Mesenchymal stem cell (in vitro differentiated cells and primary cell): ENCODE measurements at regions not wholly inside any gene's neighbourhood (a gene's known extent, or its start where the extent isn't known, plus 50 kb on each side); places are given as distances from the start of the nearest gene placed in this dataset.

Experiments used
- DNase-seq: peaks from one replicate; pipeline ENCODE4 v3.0.0-alpha.2; 2013
- H2AFZ ChIP-seq: one replicate; pipeline ENCODE4 v1.6.1; 2013; ENCODE audit warnings: low read depth, mild to moderate bottlenecking, control low read depth, inconsistent platforms, low read length, moderate library complexity
- H2AK5ac ChIP-seq: 2 replicates; pipeline ENCODE4 v1.6.1; 2013; ENCODE audit warnings: low read length, moderate library complexity, mild to moderate bottlenecking, inconsistent platforms; ENCODE audit not compliant: severe bottlenecking
- H2BK120ac ChIP-seq: one replicate; pipeline ENCODE4 v1.6.1; 2013; ENCODE audit warnings: low read depth, mild to moderate bottlenecking, inconsistent platforms, low read length, moderate library complexity
- H2BK12ac ChIP-seq, 2 experiments: one replicate each; pipeline ENCODE4 v1.6.1; 2013; ENCODE audit warnings: inconsistent platforms in 2 of 2, low read length in 2 of 2, mild to moderate bottlenecking in 2 of 2, moderate library complexity in 2 of 2, control low read depth in 1 of 2
- H2BK15ac ChIP-seq: one replicate; pipeline ENCODE4 v1.6.1; 2013; ENCODE audit warnings: mild to moderate bottlenecking, low read depth, inconsistent platforms; ENCODE audit not compliant: poor library complexity, severe bottlenecking
- H2BK5ac ChIP-seq: 2 replicates; pipeline ENCODE4 v1.6.1; 2013; ENCODE audit warnings: low read depth, mild to moderate bottlenecking, low read length, control low read depth, inconsistent platforms; ENCODE audit not compliant: poor library complexity, severe bottlenecking
- H3K14ac ChIP-seq, 2 experiments: one replicate each; pipeline ENCODE4 v1.6.1; 2013; ENCODE audit warnings: inconsistent platforms in 2 of 2, low read length in 2 of 2, control low read depth in 1 of 2, mild to moderate bottlenecking in 1 of 2, moderate library complexity in 1 of 2
- H3K18ac ChIP-seq, 2 experiments: one replicate each; pipeline ENCODE4 v1.6.1; 2013; ENCODE audit warnings: inconsistent platforms in 2 of 2, low read length in 2 of 2, control low read depth in 1 of 2, low read depth in 1 of 2, mild to moderate bottlenecking in 1 of 2
- H3K23ac ChIP-seq, 2 experiments: one replicate each; pipeline ENCODE4 v1.6.1; 2013; ENCODE audit warnings: inconsistent platforms in 2 of 2, low read length in 2 of 2, mild to moderate bottlenecking in 2 of 2, moderate library complexity in 2 of 2, control low read depth in 1 of 2
- H3K27ac ChIP-seq: 2 replicates; pipeline ENCODE4 v1.5.1; 2013; ENCODE audit warnings: mild to moderate bottlenecking, moderate library complexity, low read length, control low read depth, inconsistent platforms; ENCODE audit not compliant: poor library complexity, severe bottlenecking
- H3K27me3 ChIP-seq, 2 experiments: 2 replicates each; pipeline versions ENCODE4 v1.6.1 to v1.7.0; 2013; ENCODE audit warnings: low read length in 2 of 2, mild to moderate bottlenecking in 2 of 2, moderate library complexity in 2 of 2, control low read depth in 1 of 2, inconsistent platforms in 1 of 2; ENCODE audit not compliant: control insufficient read depth in 1 of 2, insufficient read depth in 1 of 2
- H3K36me3 ChIP-seq, 2 experiments: 2 replicates each; pipeline versions ENCODE4 v1.6.1 to v1.7.0; 2013; ENCODE audit warnings: low read length in 2 of 2, control low read depth in 1 of 2, inconsistent platforms in 1 of 2, low read depth in 1 of 2, mild to moderate bottlenecking in 1 of 2; ENCODE audit not compliant: insufficient read depth in 2 of 2, control insufficient read depth in 1 of 2
- H3K4ac ChIP-seq, 2 experiments: one replicate each; pipeline ENCODE4 v1.6.1; 2013; ENCODE audit warnings: inconsistent platforms in 2 of 2, low read length in 2 of 2, mild to moderate bottlenecking in 2 of 2, moderate library complexity in 2 of 2, control low read depth in 1 of 2, low read depth in 1 of 2
- H3K4me1 ChIP-seq: 2 replicates; pipeline ENCODE4 v1.6.1; 2013; ENCODE audit warnings: low read depth, low read length, control low read depth; ENCODE audit not compliant: control insufficient read depth, insufficient read depth
- H3K4me2 ChIP-seq: 2 replicates; pipeline ENCODE4 v1.6.1; 2013; ENCODE audit warnings: low read length, mild to moderate bottlenecking, inconsistent platforms; ENCODE audit not compliant: poor library complexity, severe bottlenecking
- H3K4me3 ChIP-seq, 2 experiments: 2 replicates each; pipeline versions ENCODE4 v1.5.1 to v1.7.0; 2013; ENCODE audit warnings: low read length in 2 of 2, mild to moderate bottlenecking in 2 of 2, control low read depth in 1 of 2, low read depth in 1 of 2; ENCODE audit not compliant: insufficient read depth in 1 of 2
- H3K79me1 ChIP-seq: replicated peaks from 2 replicates; pipeline ENCODE4 v1.6.1; 2013; ENCODE audit warnings: mild to moderate bottlenecking, control low read depth, low read length, inconsistent platforms; ENCODE audit not compliant: poor library complexity, severe bottlenecking
- H3K9ac ChIP-seq: 2 replicates; pipeline ENCODE4 v1.7.0; 2013; ENCODE audit warnings: mild to moderate bottlenecking, low read length, moderate library complexity
- H3K9me3 ChIP-seq: 2 replicates; pipeline ENCODE4 v1.7.0; 2013; ENCODE audit warnings: mild to moderate bottlenecking, low read length; ENCODE audit not compliant: control insufficient read depth
- H4K8ac ChIP-seq: one replicate; pipeline ENCODE4 v1.6.1; 2013; ENCODE audit warnings: inconsistent platforms, mild to moderate bottlenecking, low read length, moderate library complexity
- H4K91ac ChIP-seq: one replicate; pipeline ENCODE4 v1.6.1; 2013; ENCODE audit warnings: mild to moderate bottlenecking, low read length, inconsistent platforms
- WGBS: methylation state at CpG from one replicate; pipeline ENCODE4 v1.1.7; 2013; ENCODE audit warnings: mixed read lengths; 5-methylcytosine and 5-hydroxymethylcytosine counted together

GRCh38 chr3:181488536-181488935 is 223.2 kb upstream of the SOX2 start:
- H3K9ac ChIP-seq: no peak overlapping the region
- H3K36me3 ChIP-seq: no peaks in the 10 kb centered on the region
- H3K27ac ChIP-seq: no peak overlapping the region
- DNase-seq: no peak
- no peak overlapping the region for H4K91ac ChIP-seq
- no peak overlapping the region for H2BK15ac ChIP-seq
- H3K23ac ChIP-seq: no peak overlapping the region
- H4K8ac ChIP-seq: no peak overlapping the region
- no peak overlapping the region for H2BK12ac ChIP-seq
- H3K79me1 ChIP-seq: no peaks in the 10 kb centered on the region
- WGBS: no CpG with 5 or more reads among the region's 3 CpGs
- H3K4me2 ChIP-seq: no peak overlapping the region
- H3K4me1 ChIP-seq: no peaks in the 10 kb centered on the region
- H3K27me3 ChIP-seq: no peaks in the 10 kb centered on the region
- H2AFZ ChIP-seq: no peak overlapping the region
- H3K18ac ChIP-seq: no peak overlapping the region
- no peak overlapping the region for H3K4me3 ChIP-seq
- H2BK5ac ChIP-seq: no peak overlapping the region
- H3K14ac ChIP-seq: no peak overlapping the region
- H2BK120ac ChIP-seq: no peak overlapping the region
- H3K4ac ChIP-seq: no peak overlapping the region
- no peak overlapping the region for H2AK5ac ChIP-seq
- H3K9me3 ChIP-seq: no peaks in the 10 kb centered on the region

DNA sequence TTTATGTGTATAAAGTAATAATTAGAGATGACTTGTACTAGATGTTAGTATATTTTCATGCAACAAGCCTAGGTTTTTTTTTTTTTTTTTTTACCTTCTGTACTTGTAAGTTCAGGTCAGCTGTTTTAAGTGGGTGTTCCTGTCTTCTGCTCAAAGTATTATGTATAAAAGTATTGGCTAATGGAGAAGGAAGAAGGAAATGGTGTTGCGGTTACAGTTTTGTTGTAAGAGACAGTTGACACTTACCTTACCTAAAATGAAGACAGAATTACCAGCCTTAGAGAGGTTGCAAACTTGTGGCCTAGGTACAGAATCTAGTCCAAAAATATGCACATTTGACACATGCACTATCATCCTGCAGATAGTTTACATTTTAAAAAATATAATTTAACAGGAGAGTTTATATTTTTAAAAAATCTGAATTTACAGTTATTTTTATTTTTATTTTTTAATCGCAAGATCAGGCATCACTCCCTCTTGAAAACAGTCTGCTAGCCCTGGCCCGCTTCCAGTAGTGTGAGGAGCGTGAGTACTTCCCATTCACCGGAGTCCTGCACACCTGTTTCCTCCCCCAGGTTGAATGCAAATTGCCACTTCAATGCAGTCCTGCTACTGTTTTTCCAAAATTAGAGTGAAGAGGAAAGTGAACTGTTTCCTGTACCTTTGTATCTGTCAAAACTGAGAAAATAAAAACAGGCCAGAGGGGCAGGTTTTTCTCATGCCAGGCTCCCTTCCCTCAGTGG is 224.3 kb upstream of the SOX2 start:
- H2BK5ac ChIP-seq: no peak overlapping the region
- H3K79me1 ChIP-seq: no peaks in the 10 kb centered on the region
- H3K18ac ChIP-seq: no peak overlapping the region
- H2BK120ac ChIP-seq: no peak overlapping the region
- no peaks in the 10 kb centered on the region for H3K4me1 ChIP-seq
- H4K8ac ChIP-seq: no peak overlapping the region
- no peak overlapping the region for H2BK12ac ChIP-seq
- H3K4me2 ChIP-seq: no peak overlapping the region
- H3K36me3 ChIP-seq: no peaks in the 10 kb centered on the region
- H3K9me3 ChIP-seq: no peaks in the 10 kb centered on the region
- no peak overlapping the region for H3K23ac ChIP-seq
- H3K4me3 ChIP-seq: no peak overlapping the region
- no peak overlapping the region for H3K14ac ChIP-seq
- no peak overlapping the region for H3K4ac ChIP-seq
- no peak overlapping the region for H4K91ac ChIP-seq
- no peak overlapping the region for H2AFZ ChIP-seq
- DNase-seq: no peak
- no peak overlapping the region for H2AK5ac ChIP-seq
- H3K27me3 ChIP-seq: no peaks in the 10 kb centered on the region
- no peak overlapping the region for H3K9ac ChIP-seq
- no peak overlapping the region for H2BK15ac ChIP-seq
- H3K27ac ChIP-seq: no peak overlapping the region
- 87% methylated on average over 4 of the region's 5 CpGs for WGBS

- Histone ChIP-seq H2BK120ac (no peak overlapping the region), H3K23ac (no peak overlapping the region), H3K79me1 (no peaks in the 10 kb centered on the region), H4K8ac (no peak overlapping the region), H3K9me3 (no peaks in the 10 kb centered on the region), H3K27ac (no peak overlapping the region), H2AK5ac (no peak overlapping the region), H2BK12ac (no peak overlapping the region), H3K9ac (no peak overlapping the region), H2BK15ac (no peak overlapping the region), H2BK5ac (no peak overlapping the region), H3K14ac (no peak overlapping the region), H3K36me3 (no peaks in the 10 kb centered on the region), H4K91ac (no peak overlapping the region), H3K4ac (no peak overlapping the region), H3K18ac (no peak overlapping the region), H3K4me3 (no peak overlapping the region), H3K27me3 (no peaks in the 10 kb centered on the region), H3K4me2 (no peak overlapping the region), H2AFZ (no peak overlapping the region), H3K4me1 (no peaks in the 10 kb centered on the region)
- DNase-seq: no peak
- 50% methylated on average over 5 of the region's 7 CpGs for WGBS
These were observed 225.4 kb upstream of the SOX2 start for GRCh38 chr3:181486141-181486885.

- H3K9ac ChIP-seq: no peak overlapping the region
- H2BK12ac ChIP-seq: no peak overlapping the region
- no peak overlapping the region for H3K23ac ChIP-seq
- H3K18ac ChIP-seq: no peak overlapping the region
- no peak overlapping the region for H4K8ac ChIP-seq
- no peaks in the 10 kb centered on the region for H3K9me3 ChIP-seq
- no peak overlapping the region for H2BK120ac ChIP-seq
- no peak overlapping the region for H3K4me2 ChIP-seq
- H3K79me1 ChIP-seq: no peaks in the 10 kb centered on the region
- H3K4ac ChIP-seq: no peak overlapping the region
- no peak overlapping the region for H2AK5ac ChIP-seq
- H2AFZ ChIP-seq: no peak overlapping the region
- no peak for DNase-seq
- no peaks in the 10 kb centered on the region for H3K36me3 ChIP-seq
- no peak overlapping the region for H3K4me3 ChIP-seq
- H3K27me3 ChIP-seq: no peaks in the 10 kb centered on the region
- H3K27ac ChIP-seq: no peak overlapping the region
- no peak overlapping the region for H4K91ac ChIP-seq
- no CpG with 5 or more reads among the region's 1 CpG for WGBS
- H3K4me1 ChIP-seq: no peaks in the 10 kb centered on the region
- no peak overlapping the region for H2BK15ac ChIP-seq
- no peak overlapping the region for H2BK5ac ChIP-seq
- H3K14ac ChIP-seq: no peak overlapping the region
These were observed 227.7 kb upstream of the SOX2 start for GRCh38 chr3:181484026-181484425.
